Suppressor macrophage treated with lipopolysaccharide for 1 hour (primary cell): ENCODE measurements at regions not wholly inside any gene's neighbourhood (a gene's known extent, or its start where the extent isn't known, plus 50 kb on each side); places are given as distances from the start of the nearest gene placed in this dataset.

Experiments
- DNase-seq, 3 donors: peaks; one replicate each; pipeline ENCODE4 v3.0.0-alpha.2; 2020 to 2022

- DNase-seq: no peak
Measured at GRCh38 chr5:3031733-3032378, 280.4 kb upstream of the IRX2 start.

GRCh38 chr5:3030511-3031165 is 279.2 kb upstream of the IRX2 start:
- no peak for DNase-seq

DNA sequence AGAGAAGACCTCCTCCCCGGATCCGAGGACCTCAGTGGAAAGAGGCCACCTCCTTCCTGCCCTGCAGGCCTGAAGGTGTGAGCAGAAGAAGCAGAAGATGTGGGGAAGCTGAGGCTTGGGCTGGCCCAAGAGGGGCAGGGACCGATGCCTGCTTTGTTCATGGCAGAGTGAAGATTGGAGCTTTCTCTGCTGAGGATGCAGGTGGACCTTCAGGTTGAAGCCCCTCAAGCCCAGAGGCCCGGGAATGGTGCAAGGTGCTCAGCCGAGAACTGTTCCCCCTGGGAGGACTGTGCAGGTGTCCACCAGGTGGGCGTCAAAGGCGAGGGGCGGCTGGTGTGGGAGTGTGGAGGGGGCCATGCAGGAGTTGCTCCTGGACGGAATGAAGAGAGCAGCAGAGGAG is 277.9 kb upstream of the IRX2 start:
- no peak for DNase-seq

GRCh38 chr5:3027866-3028635 is 276.6 kb upstream of the IRX2 start:
- DNase-seq: no peak

DNA sequence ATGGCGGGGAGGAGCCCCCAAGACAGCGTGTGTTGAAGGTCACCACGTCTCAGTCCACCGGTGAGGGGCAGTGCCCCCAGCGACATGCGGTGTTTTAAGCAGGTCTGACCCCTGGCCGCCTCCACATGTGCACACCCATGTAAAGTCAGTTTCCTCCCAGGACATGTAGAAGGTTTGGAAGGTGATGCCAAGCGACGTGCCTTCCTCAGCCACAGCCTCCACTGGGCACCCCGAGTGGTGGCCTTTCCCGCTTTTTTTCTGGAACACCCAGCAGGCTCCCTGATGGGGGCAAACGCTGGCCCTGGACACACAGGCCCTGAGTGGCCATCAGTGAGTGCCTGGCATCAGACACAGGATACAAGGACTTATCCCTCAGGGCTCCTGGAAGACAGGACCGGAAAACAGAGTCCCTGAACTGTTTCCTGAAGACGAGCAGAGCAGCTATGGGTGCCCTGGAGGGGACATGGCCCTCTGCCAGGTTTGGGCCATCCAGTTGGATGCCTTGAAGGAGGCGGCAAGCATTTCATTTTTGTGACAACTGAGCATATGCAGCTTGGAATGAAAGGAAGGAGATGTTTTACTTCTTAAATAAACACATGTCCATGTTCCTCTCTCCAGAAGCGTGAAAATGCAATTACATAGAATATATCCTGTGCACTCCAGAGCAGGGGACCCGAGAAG is 275.8 kb upstream of the IRX2 start:
- no peak for DNase-seq

GRCh38 chr5:3026651-3027050 is 275.2 kb upstream of the IRX2 start:
- no peak for DNase-seq

GRCh38 chr5:3026099-3026498 is 274.6 kb upstream of the IRX2 start:
- DNase-seq: no peak

DNA sequence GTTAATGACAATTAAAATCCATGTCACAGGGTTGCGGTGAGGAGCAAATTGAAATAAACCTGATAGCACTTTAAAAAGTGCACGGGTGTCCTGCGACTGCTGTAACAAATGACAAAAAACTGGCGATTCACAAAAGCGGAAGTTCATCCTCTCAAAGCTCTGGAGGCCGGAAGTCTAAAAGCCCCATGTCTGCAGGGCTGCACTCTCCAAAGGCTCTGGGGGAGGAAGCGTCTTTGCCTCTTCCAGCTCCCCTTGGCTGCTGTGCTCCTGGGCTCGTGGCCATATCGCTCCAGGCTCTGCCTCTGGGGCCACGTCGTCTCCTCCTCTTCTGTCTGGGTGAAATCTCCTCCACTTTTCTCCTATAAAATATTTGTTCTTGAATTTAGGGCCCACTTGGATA is 273.9 kb upstream of the IRX2 start:
- DNase-seq: no peak

GRCh38 chr5:3024976-3025375 is 273.5 kb upstream of the IRX2 start:
- no peak for DNase-seq

- DNase-seq: no peak
Measured at GRCh38 chr5:3024554-3024953, 273.1 kb upstream of the IRX2 start.

DNA sequence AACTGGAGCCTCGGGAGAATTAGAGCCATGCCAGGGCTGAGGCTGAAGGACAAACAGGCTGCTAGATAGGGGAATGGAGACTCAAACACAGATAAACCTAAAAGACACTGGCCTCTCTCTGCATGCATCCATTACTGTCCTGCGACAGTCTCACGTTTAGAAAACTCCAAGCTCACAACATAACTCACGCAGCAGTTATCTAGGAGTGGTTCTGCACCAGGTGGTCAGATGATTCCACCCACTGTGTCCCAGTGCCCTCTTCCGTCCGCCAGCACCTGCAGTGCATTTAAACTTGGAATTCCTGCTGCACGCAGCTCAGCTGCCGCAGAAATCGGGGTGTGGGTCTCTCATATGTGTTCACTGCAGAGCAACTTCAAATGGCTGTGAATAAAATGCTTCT is 272.6 kb upstream of the IRX2 start:
- no peak for DNase-seq

DNA sequence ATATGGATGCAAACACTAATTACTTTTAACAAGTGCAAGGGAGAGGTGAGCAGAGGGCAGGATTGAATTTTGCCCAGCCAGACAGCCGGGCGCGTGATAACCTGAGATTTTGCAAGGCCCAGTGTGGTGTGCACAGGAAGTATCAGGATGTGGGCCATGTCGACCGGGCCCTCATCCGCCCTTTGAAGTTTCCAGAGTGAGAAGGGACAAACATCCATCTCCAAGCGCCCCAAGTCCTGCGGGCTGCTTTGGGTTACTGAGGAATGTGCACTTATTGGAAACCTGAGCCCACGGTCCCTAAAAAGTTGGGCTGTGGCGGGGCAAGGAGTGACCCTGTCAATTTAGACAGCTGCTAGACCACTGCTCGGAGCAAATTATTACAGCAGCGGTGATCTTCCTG is 272.2 kb upstream of the IRX2 start:
- no peak for DNase-seq

- DNase-seq: no peak
Measured at GRCh38 chr5:3022665-3023064, 271.2 kb upstream of the IRX2 start.

GRCh38 chr5:3020426-3020825 is 268.9 kb upstream of the IRX2 start:
- no peak for DNase-seq

- no peak for DNase-seq
Measured at GRCh38 chr5:3019045-3019444, 267.6 kb upstream of the IRX2 start.

- DNase-seq: no peak
Measured at GRCh38 chr5:3011764-3012017, 260.2 kb upstream of the IRX2 start.

GRCh38 chr5:3010953-3011763 is 259.7 kb upstream of the IRX2 start:
- DNase-seq: no peak

- DNase-seq: no peak
Measured at GRCh38 chr5:3010301-3010952, 258.9 kb upstream of the IRX2 start.

- DNase-seq: no peak
Measured at GRCh38 chr5:3009605-3010004, 258.1 kb upstream of the IRX2 start.

- DNase-seq: no peak
Measured at GRCh38 chr5:3007577-3007976, 256.1 kb upstream of the IRX2 start.

- no peak for DNase-seq
Measured at GRCh38 chr5:3006961-3007551, 255.6 kb upstream of the IRX2 start.

GRCh38 chr5:3006526-3006925 is 255.0 kb upstream of the IRX2 start:
- DNase-seq: no peak
